ENCODE measurements at regions not wholly inside any gene's neighbourhood (a gene's known extent, or its start where the extent isn't known, plus 50 kb on each side); places are given as distances from the start of the nearest gene placed in this dataset.
"Not testable (repeated sequence)": the region's sequence is repeated elsewhere in the genome, so short reads cannot be mapped to it uniquely, and the experiment has no call there.

DNA sequence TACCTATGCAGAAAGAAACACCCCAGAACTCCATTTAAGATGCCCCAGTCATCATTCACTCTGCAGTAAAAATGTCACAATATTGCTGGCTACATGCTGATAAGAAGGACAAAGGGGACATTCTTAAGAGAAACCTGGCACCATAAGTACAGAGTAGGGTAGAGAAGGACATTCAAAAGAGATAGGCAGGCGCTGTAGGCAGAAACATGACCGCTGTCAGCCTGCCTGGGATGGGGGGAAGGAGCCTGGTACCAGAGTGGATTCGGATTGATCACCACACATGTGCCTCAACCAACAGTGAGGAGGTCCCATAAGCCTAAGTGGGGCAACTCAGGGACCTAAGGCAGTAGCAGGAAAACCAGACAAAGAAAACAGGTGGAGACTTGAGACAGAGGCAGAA, 54.1 kb upstream of the DUX4 start:
- TF ChIP-seq, protein P1, sequence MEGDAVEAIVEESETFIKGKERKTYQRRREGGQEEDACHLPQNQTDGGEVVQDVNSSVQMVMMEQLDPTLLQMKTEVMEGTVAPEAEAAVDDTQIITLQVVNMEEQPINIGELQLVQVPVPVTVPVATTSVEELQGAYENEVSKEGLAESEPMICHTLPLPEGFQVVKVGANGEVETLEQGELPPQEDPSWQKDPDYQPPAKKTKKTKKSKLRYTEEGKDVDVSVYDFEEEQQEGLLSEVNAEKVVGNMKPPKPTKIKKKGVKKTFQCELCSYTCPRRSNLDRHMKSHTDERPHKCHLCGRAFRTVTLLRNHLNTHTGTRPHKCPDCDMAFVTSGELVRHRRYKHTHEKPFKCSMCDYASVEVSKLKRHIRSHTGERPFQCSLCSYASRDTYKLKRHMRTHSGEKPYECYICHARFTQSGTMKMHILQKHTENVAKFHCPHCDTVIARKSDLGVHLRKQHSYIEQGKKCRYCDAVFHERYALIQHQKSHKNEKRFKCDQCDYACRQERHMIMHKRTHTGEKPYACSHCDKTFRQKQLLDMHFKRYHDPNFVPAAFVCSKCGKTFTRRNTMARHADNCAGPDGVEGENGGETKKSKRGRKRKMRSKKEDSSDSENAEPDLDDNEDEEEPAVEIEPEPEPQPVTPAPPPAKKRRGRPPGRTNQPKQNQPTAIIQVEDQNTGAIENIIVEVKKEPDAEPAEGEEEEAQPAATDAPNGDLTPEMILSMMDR (IDR thresholded peaks at IDR 0.05; ENCODE audit: low read depth, low read length) = not testable (repeated sequence)
- not testable (repeated sequence) for TF ChIP-seq POLR2A (IDR thresholded peaks at IDR 0.05; ENCODE audit: extremely low read depth, insufficient read length)
- TF ChIP-seq, protein P2, sequence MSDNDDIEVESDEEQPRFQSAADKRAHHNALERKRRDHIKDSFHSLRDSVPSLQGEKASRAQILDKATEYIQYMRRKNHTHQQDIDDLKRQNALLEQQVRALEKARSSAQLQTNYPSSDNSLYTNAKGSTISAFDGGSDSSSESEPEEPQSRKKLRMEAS (IDR thresholded peaks at IDR 0.05; ENCODE audit: low read depth, low read length) = not testable (repeated sequence)

All from NB4 (cell line).